Astrocyte of the spinal cord (primary cell): ENCODE measurements at regions not wholly inside any gene's neighbourhood (a gene's known extent, or its start where the extent isn't known, plus 50 kb on each side); places are given as distances from the start of the nearest gene placed in this dataset.
"Not testable (repeated sequence)": the region's sequence is repeated elsewhere in the genome, so short reads cannot be mapped to it uniquely, and the experiment has no call there.

ENCODE experiments used
- DNase-seq: peaks from one replicate; pipeline ENCODE4 v3.0.0; 2011; ENCODE audit warnings: low read depth, low spot score
- H3K4me3 ChIP-seq: 2 replicates; pipeline ENCODE4 v1.5.1; 2011; ENCODE audit warnings: low read depth, mild to moderate bottlenecking, low read length, moderate library complexity
- in situ Hi-C: cut with HindIII; loops from 2 replicates; pipeline ENCODE4 v1.10.0; 2017; ENCODE audit warnings: low sequenced_read_pairs
- TF ChIP-seq, protein P1 (sequence below): IDR thresholded peaks from 2 replicates; pipeline ENCODE4 v1.5.1; 2012; ENCODE audit warnings: low read depth, mild to moderate bottlenecking, low read length, inconsistent platforms

DNA sequence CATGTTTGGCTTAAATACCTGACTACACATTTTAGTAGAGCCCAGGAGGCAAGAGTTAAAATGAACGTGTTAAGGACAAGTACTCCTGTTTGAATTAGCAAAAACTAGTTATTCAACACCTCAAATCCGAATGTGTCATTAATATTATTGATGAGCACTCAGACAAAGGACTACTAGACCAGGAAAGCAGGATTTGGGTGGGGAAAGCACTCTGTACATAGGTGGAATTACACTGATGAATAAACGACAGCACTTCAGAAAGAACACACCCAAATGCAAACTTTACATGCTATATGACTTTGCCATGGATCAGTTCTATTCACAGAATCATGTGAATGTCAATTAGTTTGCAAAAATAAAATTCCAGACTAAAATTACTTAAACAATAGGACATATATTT, 95.1 kb upstream of the CAV2 start:
- DNase-seq, result no peak
- in situ Hi-C loops, result no loop called here

DNA sequence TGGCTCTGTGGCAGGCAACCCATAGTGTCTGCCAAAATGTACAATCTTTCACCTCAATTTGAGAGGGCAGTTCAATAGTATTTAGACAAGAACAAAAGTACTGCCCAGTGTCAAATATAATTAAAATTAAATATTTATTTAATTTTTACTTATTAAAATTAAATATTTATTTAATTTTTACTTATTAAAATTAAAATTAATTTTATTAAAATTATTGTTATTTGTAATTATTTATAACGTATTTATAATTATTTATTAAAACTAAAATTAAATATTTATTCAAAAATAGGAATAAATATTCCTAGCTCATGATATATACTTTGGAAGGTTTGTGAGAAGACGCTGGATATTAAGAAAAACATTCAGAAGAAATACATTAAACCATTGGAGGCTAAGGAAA, 93.7 kb upstream of the CAV2 start:
- in situ Hi-C loops, result no loop called here
- no peak overlapping the region for H3K4me3 ChIP-seq
- no peak for DNase-seq
- TF ChIP-seq, protein P1, sequence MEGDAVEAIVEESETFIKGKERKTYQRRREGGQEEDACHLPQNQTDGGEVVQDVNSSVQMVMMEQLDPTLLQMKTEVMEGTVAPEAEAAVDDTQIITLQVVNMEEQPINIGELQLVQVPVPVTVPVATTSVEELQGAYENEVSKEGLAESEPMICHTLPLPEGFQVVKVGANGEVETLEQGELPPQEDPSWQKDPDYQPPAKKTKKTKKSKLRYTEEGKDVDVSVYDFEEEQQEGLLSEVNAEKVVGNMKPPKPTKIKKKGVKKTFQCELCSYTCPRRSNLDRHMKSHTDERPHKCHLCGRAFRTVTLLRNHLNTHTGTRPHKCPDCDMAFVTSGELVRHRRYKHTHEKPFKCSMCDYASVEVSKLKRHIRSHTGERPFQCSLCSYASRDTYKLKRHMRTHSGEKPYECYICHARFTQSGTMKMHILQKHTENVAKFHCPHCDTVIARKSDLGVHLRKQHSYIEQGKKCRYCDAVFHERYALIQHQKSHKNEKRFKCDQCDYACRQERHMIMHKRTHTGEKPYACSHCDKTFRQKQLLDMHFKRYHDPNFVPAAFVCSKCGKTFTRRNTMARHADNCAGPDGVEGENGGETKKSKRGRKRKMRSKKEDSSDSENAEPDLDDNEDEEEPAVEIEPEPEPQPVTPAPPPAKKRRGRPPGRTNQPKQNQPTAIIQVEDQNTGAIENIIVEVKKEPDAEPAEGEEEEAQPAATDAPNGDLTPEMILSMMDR, result no peak

More for the DNA sequence above, 95.1 kb upstream of the CAV2 start:
- TF ChIP-seq, protein P1, result no peak
- H3K4me3 ChIP-seq, result no peak overlapping the region

DNA sequence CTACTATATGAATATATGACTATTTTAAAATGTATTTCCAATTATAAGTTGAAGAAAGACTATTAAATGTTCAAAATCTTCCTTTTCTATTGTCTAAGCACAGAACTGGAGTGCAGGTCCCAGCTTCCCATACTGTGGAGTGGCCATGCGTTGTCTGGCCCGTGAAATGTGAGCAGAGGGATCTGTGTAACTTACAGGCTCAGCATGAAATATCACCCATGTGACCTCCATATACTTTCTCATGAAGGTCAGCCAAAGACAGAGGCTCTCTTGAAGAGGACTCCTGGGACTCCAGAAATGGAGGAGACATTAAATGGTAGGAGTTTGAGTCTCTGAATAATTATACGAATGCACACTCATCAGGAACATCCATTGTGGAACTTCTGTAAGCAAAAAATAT, 92.4 kb upstream of the CAV2 start:
- no peak overlapping the region for H3K4me3 ChIP-seq
- in situ Hi-C loops, result no loop called here
- DNase-seq, result no peak
- TF ChIP-seq, protein P1, result no peak

DNA sequence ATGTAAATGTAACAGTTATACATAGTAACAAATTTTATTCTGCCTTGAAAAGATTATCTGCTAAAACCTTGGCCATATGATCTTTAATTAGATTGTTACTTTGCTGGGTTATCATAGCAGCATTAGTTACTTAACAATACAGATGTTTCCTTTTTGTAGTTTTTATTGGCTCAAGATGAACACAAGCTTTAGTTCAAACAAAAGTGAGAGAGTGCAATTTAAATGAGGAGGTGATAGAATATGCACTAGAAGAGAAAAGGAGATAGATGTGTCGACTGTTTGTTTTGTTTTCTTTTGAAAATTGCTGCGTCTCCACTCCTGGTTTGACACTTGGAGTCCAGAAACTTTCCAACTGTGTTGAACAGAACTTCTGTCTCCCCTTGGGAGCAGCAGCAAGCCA, 91.4 kb upstream of the CAV2 start:
- TF ChIP-seq, protein P1, result no peak

DNA sequence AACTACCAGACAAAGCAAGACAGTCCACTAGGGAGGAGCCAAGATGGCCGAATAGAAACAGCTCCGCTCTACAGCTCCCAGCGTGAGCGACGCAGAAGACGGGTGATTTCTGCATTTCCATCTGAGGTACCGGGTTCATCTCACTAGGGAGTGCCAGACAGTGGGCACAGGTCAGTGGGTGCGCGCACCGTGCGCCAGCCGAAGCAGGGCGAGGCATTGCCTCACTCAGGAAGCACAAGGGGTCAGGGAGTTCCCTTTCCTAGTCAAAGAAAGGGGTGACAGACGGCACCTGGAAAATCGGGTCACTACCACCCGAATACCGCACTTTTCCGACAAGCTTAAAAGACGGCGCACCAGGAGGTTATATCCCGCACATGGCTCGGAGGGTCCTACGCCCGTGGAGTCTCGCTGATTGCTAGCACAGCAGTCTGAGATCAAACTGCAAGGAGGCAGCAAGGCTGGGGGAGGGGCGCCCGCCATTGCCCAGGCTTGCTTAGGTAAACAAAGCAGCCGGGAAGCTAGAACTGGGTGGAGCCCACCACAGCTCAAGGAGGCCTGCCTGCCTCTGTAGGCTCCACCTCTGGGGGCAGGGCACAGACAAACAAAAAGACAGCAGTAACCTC, 90.6 kb upstream of the CAV2 start:
- in situ Hi-C loops, DNase-seq, H3K4me3 ChIP-seq: not testable (repeated sequence)

More for the DNA sequence above, 91.4 kb upstream of the CAV2 start:
- no peak for DNase-seq
- H3K4me3 ChIP-seq, result no peak overlapping the region
- in situ Hi-C loops, result no loop called here

DNA sequence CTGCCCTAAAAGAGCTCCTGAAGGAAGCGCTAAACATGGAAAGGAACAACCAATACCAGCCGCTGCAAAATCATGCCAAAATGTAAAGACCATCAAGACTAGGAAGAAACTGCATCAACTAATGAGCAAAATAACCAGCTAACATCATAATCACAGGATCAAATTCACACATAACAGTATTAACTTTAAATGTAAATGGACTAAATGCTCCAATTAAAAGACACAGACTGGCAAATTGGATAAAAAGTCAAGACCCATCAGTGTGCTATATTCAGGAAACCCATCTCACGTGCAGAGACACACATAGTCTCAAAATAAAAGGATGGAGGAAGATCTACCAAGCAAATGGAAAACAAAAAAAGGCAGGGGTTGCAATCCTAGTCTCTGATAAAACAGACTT, 88.8 kb upstream of the CAV2 start:
- H3K4me3 ChIP-seq, DNase-seq, in situ Hi-C loops: not testable (repeated sequence)

DNA sequence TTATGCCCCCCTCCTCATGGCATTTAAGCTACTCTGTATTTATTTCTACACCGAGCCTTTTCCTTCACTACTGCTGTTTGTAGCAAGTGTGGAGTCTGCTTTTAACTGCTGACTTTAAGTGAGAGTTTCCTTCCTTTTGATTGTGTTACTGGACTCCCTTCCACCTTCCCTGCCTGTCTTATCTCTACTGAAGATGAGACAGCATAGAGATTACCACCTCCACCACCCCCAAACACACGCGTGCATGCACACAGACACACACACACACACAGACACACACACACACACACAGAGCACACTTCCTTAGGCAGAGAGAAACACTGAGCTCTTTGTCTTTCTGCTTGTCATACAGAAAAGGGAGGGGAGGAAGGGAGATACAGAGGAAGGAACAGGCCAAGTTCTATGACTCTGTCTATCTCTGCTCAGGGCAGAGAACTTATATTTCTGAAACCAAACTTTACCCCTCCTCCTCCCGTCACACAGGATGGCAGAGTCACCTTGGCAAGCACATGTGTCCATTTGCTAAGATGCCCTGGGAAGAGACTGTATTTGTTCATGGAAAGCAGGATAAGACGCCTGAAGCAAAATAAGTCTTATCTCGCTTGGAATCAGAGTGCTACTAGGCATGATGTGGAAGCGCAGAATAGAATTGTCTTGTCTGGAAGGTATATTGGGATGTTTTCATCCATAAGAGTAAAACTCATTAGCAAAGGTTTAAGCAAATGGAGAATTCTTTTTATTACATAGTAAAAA, 81.8 kb upstream of the CAV2 start:
- in situ Hi-C loops, result no loop called here
- DNase-seq, result no peak
- TF ChIP-seq, protein P1, result no peak
- no peak overlapping the region for H3K4me3 ChIP-seq
